GM12878 (cell line): ENCODE measurements at regions not wholly inside any gene's neighbourhood (a gene's known extent, or its start where the extent isn't known, plus 50 kb on each side); places are given as distances from the start of the nearest gene placed in this dataset.
"Not testable (repeated sequence)": the region's sequence is repeated elsewhere in the genome, so short reads cannot be mapped to it uniquely, and the experiment has no call there.

ENCODE experiments used
- ATAC-seq: fragments of 200-7000 bp; cut with Tn5 transposase; 3 replicates; pipeline ENCODE4 v1.9.1; 2020; ENCODE audit warnings: mild to moderate bottlenecking, moderate library complexity
- BruUV-seq: library from RNA; stranded (reverse); fragments of 400-500 nt; replicated peaks from 2 replicates; lab custom pipeline; 2021; lab: Mats Ljungman, UMichigan
- CTCF ChIA-PET: fragments of 300-600 bp; sonication (Branson Sonifier 250); formaldehyde crosslinking; extraction: SDS; loops from one replicate; lab custom pipeline; 2021; ENCODE audit warnings: inconsistent platforms; lab: Yijun Ruan, JAX
- POLR2A ChIA-PET: fragments of 350-600 bp; formaldehyde crosslinking; extraction: SDS; loops from one replicate; lab custom pipeline; 2021; ENCODE audit warnings: inconsistent platforms; lab: Charles Lee
- RAD21 ChIA-PET: fragments of 300-600 bp; sonication (Branson Sonifier 250); formaldehyde crosslinking; loops from one replicate; lab custom pipeline; 2023; ENCODE audit warnings: antibody characterized with exemption; ENCODE audit not compliant: unreplicated experiment; lab: Charles Lee
- SMC1A ChIA-PET: fragments of 300-600 bp; sonication (Branson Sonifier 250); formaldehyde crosslinking; loops from one replicate; lab custom pipeline; 2023; ENCODE audit not compliant: unreplicated experiment, uncharacterized antibody; lab: Charles Lee
- DNase-seq: peaks from one replicate; pipeline ENCODE4 v3.0.0-alpha.2; 2011; ENCODE audit warnings: low read depth, low spot score
- FAIRE-seq: peaks from 3 replicates; lab custom pipeline; 2011; peaks lifted over from hg19 to GRCh38; lab: Jason Lieb, UNC
- H2AFZ ChIP-seq: 2 replicates; pipeline ENCODE4 v1.6.0; 2011; ENCODE audit warnings: low read depth, low read length, control low read depth; ENCODE audit not compliant: control insufficient read depth
- H3K27ac ChIP-seq: 2 replicates; pipeline ENCODE4 v1.5.1; 2011; ENCODE audit warnings: control low read depth; ENCODE audit not compliant: control insufficient read depth, insufficient read depth
- H3K27me3 ChIP-seq, 2 experiments: replicated peaks in 1 of 2; 2 replicates each; pipeline versions ENCODE4 v1.6.0 to v1.6.1; 2011; ENCODE audit warnings: low read length in 1 of 2; ENCODE audit not compliant: control insufficient read depth in 2 of 2, insufficient read depth in 2 of 2
- H3K36me3 ChIP-seq, 2 experiments: 2 replicates each; pipeline ENCODE4 v1.5.1; 2011; ENCODE audit warnings: low read length in 1 of 2; ENCODE audit not compliant: control insufficient read depth in 2 of 2, insufficient read depth in 2 of 2
- H3K4me1 ChIP-seq: 2 replicates; pipeline ENCODE4 v1.6.1; 2011; ENCODE audit warnings: mild to moderate bottlenecking, low read length, moderate library complexity, mixed read lengths; ENCODE audit not compliant: control insufficient read depth, insufficient read depth
- H3K4me2 ChIP-seq: 2 replicates; pipeline ENCODE4 v1.6.0; 2011; ENCODE audit warnings: control low read depth; ENCODE audit not compliant: control insufficient read depth, insufficient read depth
- H3K4me3 ChIP-seq: fragments of 200-600 bp; sonication (generic); 2 replicates; pipeline ENCODE4 v1.5.1; 2016
- H3K79me2 ChIP-seq: 2 replicates; pipeline ENCODE4 v1.6.0; 2011; ENCODE audit warnings: low read length; ENCODE audit not compliant: control insufficient read depth, insufficient read depth
- H3K9ac ChIP-seq: 2 replicates; pipeline ENCODE4 v1.8.0; 2011; ENCODE audit warnings: low read length, control low read depth, mixed read lengths; ENCODE audit not compliant: control insufficient read depth, insufficient read depth
- H3K9me3 ChIP-seq: replicated peaks from 3 replicates; pipeline ENCODE4 v1.5.1; 2011; ENCODE audit warnings: mild to moderate bottlenecking, low read length; ENCODE audit not compliant: control insufficient read depth, insufficient read depth
- H4K20me1 ChIP-seq: 2 replicates; pipeline ENCODE4 v1.6.0; 2011; ENCODE audit not compliant: control insufficient read depth, insufficient read depth
- BCLAF1 ChIP-seq: fragments of 450-650 bp; IDR thresholded peaks from 2 replicates; pipeline ENCODE4 v1.6.1; 2017; ENCODE audit warnings: antibody characterized with exemption, mild to moderate bottlenecking, moderate library complexity
- ETV6 ChIP-seq, 2 experiments: fragments of 450-650 bp in 1 of 2; IDR thresholded peaks in 1 of 2; conservative IDR thresholded peaks in 1 of 2; 2 replicates each; pipeline ENCODE4 v1.6.1; 2014; ENCODE audit warnings: antibody characterized with exemption in 1 of 2, borderline replicate concordance in 1 of 2, low read depth in 1 of 2, mild to moderate bottlenecking in 1 of 2, moderate library complexity in 1 of 2
- GABPA ChIP-seq: IDR thresholded peaks from 2 replicates; pipeline ENCODE4 v1.6.1; 2014; ENCODE audit warnings: antibody characterized with exemption, low read depth, mild to moderate bottlenecking, inconsistent platforms
- HSF1 ChIP-seq: fragments of 150-350 bp; IDR thresholded peaks from 2 replicates; pipeline ENCODE4 v1.6.1; 2014; ENCODE audit warnings: mild to moderate bottlenecking, low read depth, low read length
- MEF2B ChIP-seq: fragments of 450-650 bp; IDR thresholded peaks from 2 replicates; pipeline ENCODE4 v1.6.1; 2018; ENCODE audit warnings: mild to moderate bottlenecking, moderate library complexity; ENCODE audit not compliant: partially characterized antibody, poor library complexity, severe bottlenecking
- MLLT1 ChIP-seq: fragments of 450-650 bp; IDR thresholded peaks from 2 replicates; pipeline ENCODE4 v1.6.1; 2016; ENCODE audit warnings: mild to moderate bottlenecking
- MTA3 ChIP-seq: IDR thresholded peaks from 2 replicates; pipeline ENCODE4 v1.6.1; 2012; ENCODE audit warnings: low read length, inconsistent platforms, borderline replicate concordance
- RFX5 ChIP-seq: IDR thresholded peaks from 2 replicates; pipeline ENCODE4 v1.6.1; 2011; ENCODE audit warnings: low read depth, low read length, improper control_type of control experiment
- SREBF2 ChIP-seq: IDR thresholded peaks from 2 replicates; pipeline ENCODE4 v1.6.1; 2012; ENCODE audit warnings: mild to moderate bottlenecking, low read length
- TAF1 ChIP-seq: IDR thresholded peaks from 2 replicates; pipeline ENCODE4 v1.6.1; 2011; ENCODE audit warnings: mild to moderate bottlenecking, low read depth, low read length, borderline replicate concordance
- ZBTB4 ChIP-seq: fragments of 450-650 bp; formaldehyde crosslinking; IDR thresholded peaks from 2 replicates; pipeline ENCODE4 v1.4.0; 2022; ENCODE audit warnings: mild to moderate bottlenecking, moderate library complexity
- WGBS: methylation state at CpG from one replicate; pipeline ENCODE4 v1.1.6; 2016; ENCODE audit warnings: low lambda C conversion rate; ENCODE audit not compliant: insufficient replicate concordance, insufficient coverage; ENCODE audit errors: missing lambda C conversion rate; 5-methylcytosine and 5-hydroxymethylcytosine counted together
- in situ Hi-C: fragments of 300-500 bp; cut with MboI; formaldehyde crosslinking; loops from 9 replicates; pipeline ENCODE4 v1.14.3; 2018; ENCODE audit warnings: mixed read lengths
- intact Hi-C: fragments of 100-400 bp; cut with micrococcal nuclease; formaldehyde crosslinking; loops from one replicate; pipeline ENCODE4 v1.14.2; 2022; ENCODE audit not compliant: unreplicated experiment

- TF ChIP-seq ZBTB4 (no peak), RFX5 (no peak), HSF1 (no peak), GABPA (no peak), BCLAF1 (no peak), TAF1 (no peak), MTA3 (no peak), SREBF2 (no peak), MLLT1 (0 out of 2 replicates have a peak, but pooled peaks have one; percentile 25), ETV6 (conservative IDR thresholded peaks at IDR 0.05 in 1 of 2, IDR thresholded peaks at IDR 0.05 in 1 of 2; ENCODE audit: borderline replicate concordance in 1 of 2, low read depth in 1 of 2) (0 out of 4 replicates have a peak, but pooled peaks of 1 of the 2 experiments have one; percentile 28), MEF2B (peak; percentile 89)
Measured at GRCh38 chr2:48205137-48205798, 109.2 kb upstream of the FOXN2 start (continued).

- CTCF ChIA-PET, result interaction anchor here (0.7 to 1.3 kb wide), 2 partner anchors 13 to 208 kb away, joined by 3 to 5 read pairs; no protein-coding TSS in a partner anchor
- FAIRE-seq, H3K9me3 ChIP-seq, DNase-seq, H3K4me1 ChIP-seq, H4K20me1 ChIP-seq, H3K9ac ChIP-seq, H3K4me2 ChIP-seq, BruUV-seq, SMC1A ChIA-PET, H3K4me3 ChIP-seq, H3K27me3 ChIP-seq, H3K79me2 ChIP-seq, ATAC-seq, H3K36me3 ChIP-seq, intact Hi-C loops, H3K27ac ChIP-seq, in situ Hi-C loops: not testable (repeated sequence)
- POLR2A ChIA-PET, result interaction anchor here (1.4 kb wide), 1 partner anchor 22 kb away, joined by 4 read pairs; no protein-coding TSS in a partner anchor
- RAD21 ChIA-PET, result interaction anchor here (0.6 to 1.1 kb wide), 2 partner anchors 72 to 83 kb away, joined by 3 to 5 read pairs; no protein-coding TSS in a partner anchor
- peak overlapping the region; percentile 25; the same call in 1 of the 2 replicates for H2AFZ ChIP-seq
- 88% methylated on average over 13 of the region's 13 CpGs for WGBS
Measured at GRCh38 chr2:48206056-48206656, 108.3 kb upstream of the FOXN2 start.
